Fibroblast of the conjunctiva (primary cell): ENCODE measurements at regions not wholly inside any gene's neighbourhood (a gene's known extent, or its start where the extent isn't known, plus 50 kb on each side); places are given as distances from the start of the nearest gene placed in this dataset.

ENCODE experiments used
- DNase-seq: peaks from one replicate; pipeline ENCODE4 v3.0.0-alpha.2; 2010; ENCODE audit warnings: low read depth

DNA sequence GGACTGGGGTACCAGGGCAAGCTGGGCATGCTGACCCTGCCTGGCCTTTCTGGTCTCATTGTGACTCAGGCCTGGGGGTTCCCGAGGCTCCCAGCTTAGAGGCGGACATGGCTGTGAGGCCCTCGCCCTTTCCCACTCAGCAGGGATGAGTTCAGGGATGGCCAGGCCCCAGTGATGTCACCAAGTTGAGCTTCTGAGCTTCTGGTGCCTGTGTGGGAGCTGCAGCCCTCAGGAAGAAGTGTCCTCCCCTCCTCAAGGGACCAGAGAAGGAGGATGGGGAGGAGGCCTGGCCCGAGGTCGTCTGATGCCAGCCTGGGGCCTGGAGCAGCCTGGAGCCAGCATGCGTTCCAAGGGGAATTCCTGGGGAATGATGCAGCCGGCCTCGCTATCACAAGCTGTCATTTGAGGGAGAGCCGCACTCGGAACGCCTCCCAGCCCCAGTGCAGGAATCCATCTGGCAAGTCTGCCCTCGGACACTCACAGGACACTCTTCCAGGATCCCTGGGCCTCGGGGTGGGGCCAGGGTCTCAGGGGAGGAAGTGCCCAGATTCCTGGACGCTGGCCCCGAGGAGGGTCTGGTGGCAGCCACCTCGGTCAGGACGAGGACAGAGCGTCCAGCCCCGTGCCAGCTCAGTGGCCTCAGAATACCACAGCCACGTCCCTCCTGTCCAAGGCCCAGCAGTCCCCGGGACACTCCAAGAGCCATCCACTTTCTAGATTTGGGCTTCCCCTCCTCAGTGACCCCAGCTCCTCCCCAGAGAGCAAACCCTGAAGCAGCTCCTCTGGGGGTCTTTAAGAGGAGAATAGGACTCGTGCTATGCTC lies 61.2 kb upstream of the GPC1 start:
- DNase-seq: peak; percentile 43

DNA sequence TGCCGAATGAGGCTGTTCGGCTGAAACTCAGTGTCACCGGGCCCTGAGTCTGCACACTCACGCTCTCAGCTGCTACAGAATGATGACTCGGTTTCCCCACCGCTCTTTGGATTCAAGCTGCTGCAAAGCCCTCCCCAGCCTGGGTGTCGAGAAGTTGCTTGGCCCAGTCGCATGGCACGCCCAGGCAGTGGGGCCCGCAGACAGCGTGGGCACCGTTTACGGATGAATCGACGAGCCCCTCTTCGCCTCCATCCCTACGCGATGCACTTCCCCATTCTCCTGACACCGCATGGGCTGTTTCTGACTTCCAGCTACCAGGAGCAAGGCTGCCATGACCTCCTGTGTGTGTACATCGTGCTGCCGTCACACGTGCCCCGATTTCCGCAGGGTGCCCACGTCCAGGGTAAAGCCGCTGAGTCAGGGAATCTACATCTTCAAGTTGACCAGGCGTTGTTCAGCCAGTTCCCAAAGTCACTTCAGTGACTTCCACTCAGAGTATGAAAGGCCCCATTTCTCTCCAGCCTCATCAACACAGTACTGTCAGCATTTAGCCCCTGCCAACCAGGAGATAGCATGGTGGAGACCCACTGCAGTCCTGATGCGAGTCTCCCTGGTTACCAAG lies 60.3 kb upstream of the GPC1 start:
- no peak for DNase-seq

- DNase-seq: no peak
Measured at GRCh38 chr2:240376739-240377138, 58.7 kb upstream of the GPC1 start.

- DNase-seq: no peak
Measured at GRCh38 chr2:240377366-240377765, 58.1 kb upstream of the GPC1 start.

DNA sequence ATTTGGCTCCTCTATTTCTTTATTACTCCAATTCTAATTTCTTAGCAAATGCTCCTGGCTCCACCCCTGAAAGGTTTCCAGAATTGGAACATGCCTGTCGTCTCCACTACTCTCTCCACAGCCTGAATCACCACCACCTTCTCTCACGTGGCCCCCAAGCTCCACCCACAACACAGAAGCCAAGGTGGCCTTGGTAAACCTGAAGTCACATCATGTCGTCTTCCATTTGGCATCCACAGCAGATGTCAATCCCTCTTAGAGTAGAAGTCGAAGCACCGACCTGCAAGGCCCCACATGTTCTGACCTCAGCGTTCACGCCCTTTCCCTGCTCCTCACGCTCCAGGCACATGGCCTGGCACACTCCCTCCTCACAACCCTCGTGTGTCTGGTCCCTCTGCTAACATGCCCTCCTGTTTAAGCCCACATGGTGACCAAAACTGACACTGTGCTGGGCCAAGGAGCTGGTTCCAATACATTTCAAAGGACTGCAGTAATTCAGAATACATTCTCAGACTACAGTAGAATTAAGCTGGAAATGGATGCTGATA lies 56.3 kb upstream of the GPC1 start:
- DNase-seq: no peak

DNA sequence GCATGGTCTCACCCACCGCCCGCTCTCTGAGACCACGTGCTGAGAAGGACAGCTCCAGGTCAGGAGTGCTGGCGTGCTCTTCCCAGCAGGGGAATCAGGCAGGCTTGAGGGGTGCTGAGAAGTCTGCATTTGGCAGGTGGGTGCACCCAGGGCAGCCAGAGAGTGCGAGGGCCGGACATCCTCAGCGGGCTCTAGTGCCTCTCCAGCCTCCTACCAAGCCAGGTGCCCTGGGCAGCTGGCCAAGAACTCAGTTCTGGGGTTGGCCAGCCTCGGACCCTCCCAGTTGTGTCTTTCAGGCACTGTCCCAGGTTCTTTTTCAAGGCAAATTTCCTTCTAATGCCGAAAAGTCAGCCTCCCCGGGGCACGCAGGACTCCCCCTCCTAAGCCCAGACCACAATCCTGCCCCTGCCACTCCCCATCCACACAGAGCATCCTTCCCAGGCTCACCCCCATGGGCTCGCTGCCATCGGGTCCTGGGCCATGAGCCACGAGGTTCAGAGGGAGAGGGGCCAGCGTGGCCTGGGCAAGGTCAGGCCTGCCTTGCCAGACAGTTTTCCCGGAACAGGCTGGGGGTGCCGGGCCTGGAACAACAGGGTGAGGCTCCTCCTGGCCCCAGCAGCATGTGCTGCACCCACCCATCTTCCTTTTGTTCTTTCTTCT lies 52.2 kb upstream of the GPC1 start:
- no peak for DNase-seq

DNA sequence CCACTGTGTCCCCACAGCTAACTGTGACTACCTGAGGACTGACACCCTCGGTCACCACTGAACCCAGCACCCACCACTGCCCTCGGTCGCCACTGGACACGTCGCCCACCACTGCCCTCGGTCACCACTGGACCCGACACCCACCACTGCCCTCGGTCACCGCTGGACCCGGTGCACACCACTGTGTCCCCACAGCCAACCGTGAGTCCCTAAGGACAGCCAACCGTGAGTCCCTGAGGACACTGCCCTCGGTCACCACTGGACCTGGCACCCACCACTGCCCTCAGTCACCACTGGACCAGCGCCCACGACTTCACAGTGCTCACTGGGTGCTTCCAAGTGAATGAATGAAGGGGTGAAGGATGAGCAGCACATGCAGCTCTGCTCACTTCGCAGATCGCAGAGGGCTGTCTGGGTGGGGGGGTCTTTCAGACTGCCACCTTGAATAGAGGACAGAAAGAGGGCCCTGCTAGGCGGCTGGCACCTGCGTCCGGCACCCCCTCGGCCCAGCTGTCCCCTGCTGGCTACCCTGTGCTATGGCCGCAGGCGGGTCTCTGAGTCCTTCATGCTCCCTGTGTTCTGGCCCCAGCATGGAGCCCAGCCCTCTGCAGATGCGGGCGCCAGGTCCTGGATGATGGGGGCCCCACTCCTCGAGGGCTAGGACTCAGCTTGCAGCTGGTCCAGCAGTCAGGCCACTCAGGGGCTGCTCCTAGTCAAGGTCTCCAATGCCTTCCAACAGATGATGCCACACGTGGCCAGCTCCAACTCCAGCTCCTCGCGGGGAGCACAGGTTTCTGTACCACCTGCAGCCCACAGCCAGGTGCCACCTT lies 51.4 kb upstream of the GPC1 start:
- DNase-seq: no peak

DNA sequence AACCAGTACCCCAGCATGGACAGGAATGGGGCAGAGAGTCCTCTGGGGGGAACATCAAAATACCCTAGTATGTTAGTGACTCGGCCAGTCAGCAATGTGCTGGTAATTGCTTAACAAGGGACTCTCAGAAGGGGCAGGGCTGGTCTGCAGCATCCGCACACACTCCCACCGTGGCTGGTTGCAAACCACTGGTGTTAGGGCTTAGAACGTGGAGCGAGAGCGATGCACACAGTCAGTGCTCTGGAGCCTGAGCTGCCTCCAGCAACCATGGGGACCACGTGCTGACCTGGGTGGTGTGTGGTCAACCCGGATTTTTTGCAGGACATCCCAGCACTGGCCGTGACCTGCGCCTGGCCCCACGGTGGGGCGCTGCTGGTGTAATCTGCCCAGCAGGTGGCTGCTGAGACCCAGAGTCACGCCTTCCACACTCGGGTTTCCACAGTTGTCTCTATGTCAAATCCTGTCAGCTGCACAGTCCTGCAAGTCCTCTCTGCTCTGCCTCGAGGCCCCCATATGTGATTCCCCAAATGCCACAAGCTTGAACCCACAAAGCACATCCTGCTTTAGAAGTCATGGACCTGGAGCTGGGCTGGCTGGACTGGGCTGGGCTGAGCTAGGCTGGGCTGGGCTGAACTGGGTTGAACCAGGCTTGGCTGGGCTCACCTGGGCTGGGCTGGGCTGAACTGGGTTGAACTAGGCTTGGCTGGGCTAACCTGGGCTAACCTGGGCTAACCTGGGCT lies 50.6 kb upstream of the GPC1 start:
- DNase-seq: no peak

DNA sequence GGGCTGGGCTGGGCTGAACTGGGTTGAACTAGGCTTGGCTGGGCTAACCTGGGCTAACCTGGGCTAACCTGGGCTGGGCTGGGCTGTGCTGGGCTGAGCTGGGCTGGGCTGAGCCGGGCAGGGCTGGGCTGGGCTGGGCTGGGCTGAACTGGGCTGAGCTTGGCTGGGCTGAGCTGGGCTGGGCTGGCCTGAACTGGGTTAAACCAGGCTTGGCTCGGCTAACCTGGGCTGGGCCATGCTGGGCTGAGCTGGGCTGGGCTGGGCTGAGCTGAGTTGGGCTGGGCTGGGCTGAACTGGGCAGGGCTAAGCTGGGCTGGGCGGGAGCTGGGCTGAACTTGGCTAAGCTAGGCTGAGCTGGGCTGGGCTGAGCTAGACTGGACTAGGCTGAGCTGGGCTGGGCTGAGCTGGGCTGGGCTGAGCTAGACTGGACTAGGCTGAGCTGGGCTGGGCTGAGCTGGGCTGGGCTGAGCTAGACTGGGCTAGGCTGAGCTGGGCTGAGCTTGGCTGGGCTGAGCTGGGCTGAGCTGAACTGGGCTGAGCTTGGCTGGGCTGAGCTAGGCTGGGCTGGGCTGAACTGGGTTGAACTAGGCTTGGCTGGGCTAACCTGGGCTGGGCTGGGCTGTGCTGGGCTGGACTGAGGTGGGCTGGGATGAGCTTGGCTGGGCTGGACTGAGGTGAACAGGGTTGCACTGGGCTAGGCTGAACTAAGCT lies 49.9 kb upstream of the GPC1 start:
- DNase-seq: peak; percentile 14
